ENCODE measurements at regions not wholly inside any gene's neighbourhood (a gene's known extent, or its start where the extent isn't known, plus 50 kb on each side); places are given as distances from the start of the nearest gene placed in this dataset.

GRCh38 chr13:100773923-100774663, 99.5 kb upstream of the TMTC4 start:
- Mint-ChIP-seq H3K4me1 (peaks cover 16% of the 10 kb centered on the region), H3K36me3 (ENCODE audit: low read depth) (peaks cover 4% of the 10 kb centered on the region; the same call in 1 of the 3 replicates), H3K9me3 (peaks cover 13% of the 10 kb centered on the region; the same call in 2 of the 3 replicates), H3K27me3 (ENCODE audit: insufficient read depth, low read depth, poor library complexity) (peaks cover 3% of the 10 kb centered on the region), H3K4me3 (no peak overlapping the region), H3K27ac (no peak overlapping the region; the same call in 1 of the 2 replicates)
- TF ChIP-seq ZNF331 (CRISPR knock-in tag; IDR thresholded peaks at IDR 0.05; ENCODE audit: low read depth) (no peak), CREB1 (CRISPR knock-in tag; IDR thresholded peaks at IDR 0.05; ENCODE audit: low read depth) (no peak), ZNF462 (CRISPR knock-in tag; IDR thresholded peaks at IDR 0.05) (no peak), JUNB (IDR thresholded peaks at IDR 0.05; ENCODE audit: unreplicated experiment) (no peak), CTCF (conservative IDR thresholded peaks at IDR 0.05; ENCODE audit: low read depth in 2 of 2) (no peak), ETS1 (IDR thresholded peaks at IDR 0.05) (no peak), ZNF114 (CRISPR knock-in tag; IDR thresholded peaks at IDR 0.05) (no peak), NANOG (IDR thresholded peaks at IDR 0.05; ENCODE audit: borderline replicate concordance) (no peak), EZH2phosphoT487 (IDR thresholded peaks at IDR 0.05; ENCODE audit: unreplicated experiment) (no peak), POLR2AphosphoS5 (IDR thresholded peaks at IDR 0.05; ENCODE audit: low read depth) (no peak), EZH2 (IDR thresholded peaks at IDR 0.05; ENCODE audit: low read depth, unreplicated experiment) (no peak)
- Histone ChIP-seq H2AFZ (peak overlapping the region; percentile 90), H3K79me2 (replicated peaks; ENCODE audit: insufficient read depth) (no peaks in the 10 kb centered on the region), H3K4me3 (no peak overlapping the region), H3K4me2 (peak overlapping the region; percentile 1; the same call in 1 of the 2 replicates), H3K36me3 (ENCODE audit: insufficient read depth) (no peaks in the 10 kb centered on the region), H3K27ac (ENCODE audit: low read depth) (no peak overlapping the region), H3K9me2 (ENCODE audit: insufficient read depth) (no peaks in the 10 kb centered on the region), H3K27me3 (ENCODE audit: insufficient read depth) (no peaks in the 10 kb centered on the region), H3F3A (replicated peaks; ENCODE audit: low read depth) (no peaks in the 10 kb centered on the region), H3K4me1 (ENCODE audit: insufficient read depth) (peaks cover 13% of the 10 kb centered on the region), H4K20me1 (replicated peaks; ENCODE audit: insufficient read depth) (no peaks in the 10 kb centered on the region)
- peak; percentile 52 for DNase-seq (ENCODE audit: low spot score)
- peak; percentile 65 for ATAC-seq

Data from GM23338 (cell line).